Fibroblast of lung (primary cell): ENCODE measurements at regions not wholly inside any gene's neighbourhood (a gene's known extent, or its start where the extent isn't known, plus 50 kb on each side); places are given as distances from the start of the nearest gene placed in this dataset.

Source experiments
- CTCF ChIP-seq, 2 donors: IDR thresholded peaks in 1 of 2; conservative IDR thresholded peaks in 1 of 2; 1 replicate in 1 of 2; 2 replicates in 1 of 2; pipeline ENCODE4 v1.5.1; 2011 to 2012; ENCODE audit warnings: low read length in 2 of 2, control low read depth in 1 of 2, inconsistent platforms in 1 of 2, low read depth in 1 of 2, mild to moderate bottlenecking in 1 of 2
- EZH2 ChIP-seq: IDR thresholded peaks from 2 replicates; pipeline ENCODE4 v1.5.1; 2012; ENCODE audit warnings: low read length, control low read depth, mild to moderate bottlenecking; ENCODE audit errors: missing control alignments

GRCh38 chr9:135009051-135009560 is 78.4 kb upstream of the OLFM1 start:
- TF ChIP-seq CTCF (conservative IDR thresholded peaks at IDR 0.05 in 1 of 2, IDR thresholded peaks at IDR 0.05 in 1 of 2; ENCODE audit: low read depth in 1 of 2, low read length in 2 of 2) (no peak), EZH2 (no peak)
